Astrocyte of the cerebellum (primary cell): ENCODE measurements at regions not wholly inside any gene's neighbourhood (a gene's known extent, or its start where the extent isn't known, plus 50 kb on each side); places are given as distances from the start of the nearest gene placed in this dataset.
"Not testable (repeated sequence)": the region's sequence is repeated elsewhere in the genome, so short reads cannot be mapped to it uniquely, and the experiment has no call there.

ENCODE experiments used
- DNase-seq: peaks from one replicate; pipeline ENCODE4 v3.0.0-alpha.2; 2011; ENCODE audit warnings: low read depth
- H3K4me3 ChIP-seq: 2 replicates; pipeline ENCODE4 v1.5.1; 2011; ENCODE audit warnings: mild to moderate bottlenecking, low read depth, low read length, moderate library complexity
- CTCF ChIP-seq: IDR thresholded peaks from 2 replicates; pipeline ENCODE4 v1.5.1; 2012; ENCODE audit warnings: low read length, low read depth, moderate library complexity, mild to moderate bottlenecking; ENCODE audit errors: missing control alignments
- in situ Hi-C: cut with HindIII; loops from 2 replicates; pipeline ENCODE4 v1.10.0; 2017; ENCODE audit warnings: low sequenced_read_pairs

- DNase-seq: no peak
- H3K4me3 ChIP-seq: no peak overlapping the region
- no peak for TF ChIP-seq CTCF
- in situ Hi-C loops: no loop called here
Observed at GRCh38 chr6:51199105-51199552, 380.5 kb downstream of the TFAP2B start.

GRCh38 chr6:51199733-51200260 lies 381.1 kb downstream of the TFAP2B start:
- no peak for TF ChIP-seq CTCF
- no peak overlapping the region for H3K4me3 ChIP-seq
- no peak for DNase-seq
- in situ Hi-C loops: no loop called here

- in situ Hi-C loops: no loop called here
Observed at GRCh38 chr6:51200676-51201075, 382.0 kb downstream of the TFAP2B start.

GRCh38 chr6:51202653-51203052 lies 384.0 kb downstream of the TFAP2B start:
- H3K4me3 ChIP-seq, DNase-seq, in situ Hi-C loops: not testable (repeated sequence)

More at GRCh38 chr6:51200676-51201075, 382.0 kb downstream of the TFAP2B start:
- no peak for DNase-seq
- H3K4me3 ChIP-seq: no peak overlapping the region
- TF ChIP-seq CTCF: no peak

GRCh38 chr6:51203504-51203903 lies 384.8 kb downstream of the TFAP2B start:
- no peak overlapping the region for H3K4me3 ChIP-seq
- DNase-seq: no peak
- no peak for TF ChIP-seq CTCF
- in situ Hi-C loops: no loop called here

GRCh38 chr6:51206686-51207085 lies 388.0 kb downstream of the TFAP2B start:
- DNase-seq, in situ Hi-C loops, H3K4me3 ChIP-seq: not testable (repeated sequence)

- DNase-seq: no peak
- no peak for TF ChIP-seq CTCF
- H3K4me3 ChIP-seq: no peak overlapping the region
- in situ Hi-C loops: no loop called here
Observed at GRCh38 chr6:51209651-51210050, 391.0 kb downstream of the TFAP2B start.

GRCh38 chr6:51213811-51214210 lies 395.1 kb downstream of the TFAP2B start:
- peak overlapping the region; percentile 12 for H3K4me3 ChIP-seq
- TF ChIP-seq CTCF: no peak
- no peak for DNase-seq
- in situ Hi-C loops: no loop called here
